ENCODE measurements at regions not wholly inside any gene's neighbourhood (a gene's known extent, or its start where the extent isn't known, plus 50 kb on each side); places are given as distances from the start of the nearest gene placed in this dataset.

DNA sequence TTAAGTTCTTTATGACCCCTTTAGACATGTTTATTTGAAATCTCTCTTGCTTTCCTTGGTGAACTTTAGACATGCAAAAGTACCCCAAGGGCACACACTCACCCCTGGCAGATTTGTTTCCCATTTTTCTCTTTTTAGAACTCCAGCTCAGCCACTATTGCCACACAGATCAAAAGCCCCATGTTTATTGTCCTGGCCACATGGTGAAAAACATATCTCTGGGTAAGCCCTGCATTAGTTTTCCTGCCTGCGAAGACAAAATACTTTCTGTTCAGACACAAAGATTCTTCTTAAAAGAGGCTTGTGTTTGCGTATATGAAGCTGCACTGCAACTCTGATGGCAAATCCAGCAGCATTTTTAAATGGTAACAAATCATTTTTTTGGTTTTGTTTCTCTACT, 200.0 kb downstream of the POLR1F start:
- no peak overlapping the region for H3K4me3 Mint-ChIP-seq
- H3K36me3 Mint-ChIP-seq = no peaks in the 10 kb centered on the region
- POLR2A ChIA-PET (ENCODE audit: partially characterized antibody) = no interaction called here
- Histone ChIP-seq H3K4me1 (ENCODE audit: insufficient read depth, low read length) (no peaks in the 10 kb centered on the region), H3K27ac (ENCODE audit: low read depth, low read length) (no peak overlapping the region), H3K4me3 (ENCODE audit: low read length in 2 of 2) (no peak overlapping the region), H3K9me3 (ENCODE audit: control insufficient read depth in 1 of 2, low read length in 2 of 2) (no peaks in the 10 kb centered on the region), H3K36me3 (ENCODE audit: insufficient read depth, low read length) (no peaks in the 10 kb centered on the region), H3K27me3 (ENCODE audit: insufficient read depth, low read length) (no peaks in the 10 kb centered on the region)
- intact Hi-C loops (cut with micrococcal nuclease) = no loop called here
- H3K4me1 Mint-ChIP-seq = no peaks in the 10 kb centered on the region
- CTCF ChIA-PET (ENCODE audit: partially characterized antibody) = no interaction called here
- H3K27me3 Mint-ChIP-seq = no peaks in the 10 kb centered on the region
- H3K9me3 Mint-ChIP-seq = peaks cover 0 to 4% (median under 1%) of the 10 kb centered on the region in 8 donors
- no peak for DNase-seq
- no peak overlapping the region for H3K27ac Mint-ChIP-seq

GRCh38 chr7:19508124-19508523, 200.7 kb downstream of the POLR1F start:
- no peak for DNase-seq
- intact Hi-C loops (cut with micrococcal nuclease) = no loop called here
- Mint-ChIP-seq H3K4me3 (no peak overlapping the region), H3K4me1 (no peaks in the 10 kb centered on the region), H3K27ac (no peak overlapping the region), H3K27me3 (no peaks in the 10 kb centered on the region), H3K9me3 (peaks cover 0 to 4% (median under 1%) of the 10 kb centered on the region in 8 donors), H3K36me3 (no peaks in the 10 kb centered on the region)
- H3K27ac ChIP-seq (ENCODE audit: low read depth, low read length) = no peak overlapping the region
- H3K9me3 ChIP-seq (ENCODE audit: control insufficient read depth in 1 of 2, low read length in 2 of 2) = no peaks in the 10 kb centered on the region
- no peaks in the 10 kb centered on the region for H3K27me3 ChIP-seq (ENCODE audit: insufficient read depth, low read length)
- ChIA-PET POLR2A (ENCODE audit: partially characterized antibody) (no interaction called here), CTCF (ENCODE audit: partially characterized antibody) (no interaction called here)
- H3K4me3 ChIP-seq (ENCODE audit: low read length in 2 of 2) = no peak overlapping the region
- no peaks in the 10 kb centered on the region for H3K4me1 ChIP-seq (ENCODE audit: insufficient read depth, low read length)
- H3K36me3 ChIP-seq (ENCODE audit: insufficient read depth, low read length) = no peaks in the 10 kb centered on the region

GRCh38 chr7:19491821-19492452, 216.9 kb downstream of the POLR1F start:
- Histone ChIP-seq H3K4me1 (ENCODE audit: insufficient read depth, low read length) (no peaks in the 10 kb centered on the region), H3K27ac (ENCODE audit: low read depth, low read length) (no peak overlapping the region), H3K36me3 (ENCODE audit: insufficient read depth, low read length) (no peaks in the 10 kb centered on the region), H3K9me3 (ENCODE audit: control insufficient read depth in 1 of 2, low read length in 2 of 2) (no peaks in the 10 kb centered on the region), H3K27me3 (ENCODE audit: insufficient read depth, low read length) (no peaks in the 10 kb centered on the region), H3K4me3 (ENCODE audit: low read length in 2 of 2) (no peak overlapping the region)
- no peak for DNase-seq
- no peaks in the 10 kb centered on the region for H3K27me3 Mint-ChIP-seq
- no peak overlapping the region for H3K27ac Mint-ChIP-seq
- H3K4me3 Mint-ChIP-seq = no peak overlapping the region
- H3K4me1 Mint-ChIP-seq = no peaks in the 10 kb centered on the region
- ChIA-PET CTCF (ENCODE audit: partially characterized antibody) (no interaction called here), POLR2A (ENCODE audit: partially characterized antibody) (no interaction called here)
- peaks cover 0 to 4% (median 0%) of the 10 kb centered on the region in 8 donors for H3K9me3 Mint-ChIP-seq
- H3K36me3 Mint-ChIP-seq = no peaks in the 10 kb centered on the region
- intact Hi-C loops (cut with micrococcal nuclease) = no loop called here

DNA sequence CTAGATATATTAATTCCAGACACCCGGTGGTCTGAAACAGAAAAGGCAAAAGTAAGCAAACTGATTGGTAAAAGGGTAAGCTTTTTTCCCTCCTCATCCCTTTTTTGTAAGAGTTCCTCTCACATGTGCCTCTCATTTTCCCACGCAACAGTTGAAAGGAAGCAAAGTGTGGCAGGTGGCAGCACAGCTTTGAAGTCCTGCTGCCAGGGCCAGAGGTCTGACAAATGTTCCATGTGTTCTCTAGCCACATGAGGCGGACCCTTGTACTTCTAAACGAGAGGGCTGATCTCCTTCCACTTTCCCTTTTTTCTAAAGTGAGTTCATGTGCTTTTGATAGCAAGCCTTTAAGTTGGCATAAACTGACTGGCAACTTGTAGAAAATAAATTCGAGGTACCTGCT, 217.5 kb downstream of the POLR1F start:
- POLR2A ChIA-PET (ENCODE audit: partially characterized antibody) = no interaction called here
- CTCF ChIA-PET (ENCODE audit: partially characterized antibody) = no interaction called here

DNA sequence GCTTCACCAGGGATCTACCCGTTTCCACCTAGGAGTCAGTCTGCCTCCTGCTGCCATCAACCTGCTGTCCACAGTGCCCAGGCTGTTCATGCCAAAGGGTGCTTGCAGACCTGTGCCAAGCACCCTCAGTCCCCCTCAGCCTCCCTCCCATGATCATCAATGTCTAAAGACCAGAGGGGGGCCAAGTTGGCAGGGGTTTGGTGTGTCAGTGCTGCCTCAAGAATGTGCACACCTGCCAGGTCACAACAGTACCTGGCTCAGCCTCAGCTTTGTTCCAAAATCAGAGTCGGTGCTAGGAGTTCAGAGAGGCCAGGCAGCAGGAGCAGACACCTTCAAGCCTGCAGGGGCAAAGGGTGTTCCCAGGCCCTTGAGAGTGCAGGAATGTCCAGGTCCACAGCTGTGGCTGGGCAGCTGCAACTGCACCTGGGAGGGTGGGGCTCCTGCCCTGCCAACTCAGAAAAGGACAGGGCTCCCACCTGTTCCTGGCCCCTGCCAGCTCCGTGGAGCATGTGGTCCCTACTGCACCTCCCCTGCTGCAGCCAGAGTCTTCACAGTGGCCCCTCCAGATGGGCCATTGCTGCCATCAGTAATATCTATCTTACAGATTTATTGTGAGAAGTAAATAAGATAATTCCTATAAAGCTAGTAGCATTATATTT, 219.5 kb downstream of the POLR1F start:
- intact Hi-C loops (cut with micrococcal nuclease) = no loop called here
- H3K4me1 ChIP-seq (ENCODE audit: insufficient read depth, low read length) = no peaks in the 10 kb centered on the region
- no peak overlapping the region for H3K27ac Mint-ChIP-seq
- no peak for DNase-seq
- no peaks in the 10 kb centered on the region for H3K9me3 ChIP-seq (ENCODE audit: control insufficient read depth in 1 of 2, low read length in 2 of 2)
- no peaks in the 10 kb centered on the region for H3K27me3 Mint-ChIP-seq
- POLR2A ChIA-PET (ENCODE audit: partially characterized antibody) = no interaction called here
- H3K9me3 Mint-ChIP-seq = peaks cover 0 to 6% (median 0%) of the 10 kb centered on the region in 8 donors
- H3K4me1 Mint-ChIP-seq = no peaks in the 10 kb centered on the region
- no peaks in the 10 kb centered on the region for H3K27me3 ChIP-seq (ENCODE audit: insufficient read depth, low read length)
- H3K36me3 ChIP-seq (ENCODE audit: insufficient read depth, low read length) = no peaks in the 10 kb centered on the region
- no peak overlapping the region for H3K4me3 ChIP-seq (ENCODE audit: low read length in 2 of 2)
- no peak overlapping the region for H3K27ac ChIP-seq (ENCODE audit: low read depth, low read length)
- H3K36me3 Mint-ChIP-seq = no peaks in the 10 kb centered on the region
- CTCF ChIA-PET (ENCODE audit: partially characterized antibody) = no interaction called here
- H3K4me3 Mint-ChIP-seq = no peak overlapping the region

More for the DNA sequence above, 217.5 kb downstream of the POLR1F start:
- H3K9me3 ChIP-seq (ENCODE audit: control insufficient read depth in 1 of 2, low read length in 2 of 2) = no peaks in the 10 kb centered on the region
- no peaks in the 10 kb centered on the region for H3K27me3 Mint-ChIP-seq
- no peaks in the 10 kb centered on the region for H3K27me3 ChIP-seq (ENCODE audit: insufficient read depth, low read length)
- H3K4me1 Mint-ChIP-seq = no peaks in the 10 kb centered on the region
- no peaks in the 10 kb centered on the region for H3K36me3 ChIP-seq (ENCODE audit: insufficient read depth, low read length)
- intact Hi-C loops (cut with micrococcal nuclease) = no loop called here
- H3K27ac Mint-ChIP-seq = no peak overlapping the region
- H3K4me1 ChIP-seq (ENCODE audit: insufficient read depth, low read length) = no peaks in the 10 kb centered on the region
- no peak overlapping the region for H3K4me3 Mint-ChIP-seq
- no peaks in the 10 kb centered on the region for H3K36me3 Mint-ChIP-seq
- H3K27ac ChIP-seq (ENCODE audit: low read depth, low read length) = no peak overlapping the region
- no peak for DNase-seq
- H3K9me3 Mint-ChIP-seq = peaks cover 0 to 4% (median 0%) of the 10 kb centered on the region in 8 donors
- H3K4me3 ChIP-seq (ENCODE audit: low read length in 2 of 2) = no peak overlapping the region

DNA sequence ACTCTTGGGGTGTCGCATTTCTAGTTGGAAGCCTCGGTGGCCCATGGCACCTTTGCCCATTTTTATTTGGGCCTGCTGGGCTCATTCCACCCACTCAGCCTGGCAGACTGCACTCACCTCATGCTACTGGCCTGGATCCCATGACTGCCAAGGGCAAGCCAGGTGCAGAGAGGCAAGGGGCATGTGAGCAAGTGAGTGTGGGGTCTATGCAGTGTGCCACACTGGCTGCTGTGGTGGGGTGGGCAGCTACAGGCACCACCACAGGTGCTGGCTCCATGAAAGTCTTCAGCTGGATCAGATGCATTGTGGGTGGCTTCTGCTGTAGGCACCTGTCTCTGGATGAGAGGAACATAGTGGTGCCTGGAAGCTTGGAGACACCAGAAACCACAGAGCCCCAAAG, 220.8 kb downstream of the POLR1F start:
- ChIA-PET CTCF (ENCODE audit: partially characterized antibody) (no interaction called here), POLR2A (ENCODE audit: partially characterized antibody) (no interaction called here)
- Histone ChIP-seq H3K4me1 (ENCODE audit: insufficient read depth, low read length) (no peaks in the 10 kb centered on the region), H3K27ac (ENCODE audit: low read depth, low read length) (no peak overlapping the region), H3K4me3 (ENCODE audit: low read length in 2 of 2) (no peak overlapping the region), H3K27me3 (ENCODE audit: insufficient read depth, low read length) (no peaks in the 10 kb centered on the region), H3K9me3 (ENCODE audit: control insufficient read depth in 1 of 2, low read length in 2 of 2) (no peaks in the 10 kb centered on the region), H3K36me3 (ENCODE audit: insufficient read depth, low read length) (no peaks in the 10 kb centered on the region)
- Mint-ChIP-seq H3K36me3 (no peaks in the 10 kb centered on the region), H3K9me3 (peaks cover 0 to 7% (median 0%) of the 10 kb centered on the region in 8 donors), H3K4me1 (no peaks in the 10 kb centered on the region), H3K27me3 (no peaks in the 10 kb centered on the region), H3K27ac (no peak overlapping the region), H3K4me3 (no peak overlapping the region)
- DNase-seq = no peak
- intact Hi-C loops (cut with micrococcal nuclease) = no loop called here

DNA sequence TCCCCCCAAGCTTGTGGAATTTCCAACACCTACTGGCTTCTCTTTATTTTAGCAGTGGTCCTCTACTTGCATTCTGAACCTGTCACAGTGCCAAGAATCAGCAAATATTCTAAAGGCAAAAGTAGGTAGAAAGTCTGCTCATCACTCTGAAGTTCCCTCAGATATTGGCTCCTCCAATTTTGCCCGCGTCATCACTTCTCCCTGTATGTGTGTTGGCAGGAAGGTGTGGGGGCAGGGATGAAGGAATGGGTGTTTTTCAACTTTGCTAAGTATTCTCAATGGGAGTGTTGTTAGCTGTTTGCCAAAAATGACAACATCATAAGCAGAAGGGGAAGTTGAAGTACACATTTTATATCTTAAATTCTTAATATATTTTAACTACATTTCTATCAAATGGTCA, 226.2 kb downstream of the POLR1F start:
- intact Hi-C loops (cut with micrococcal nuclease) = no loop called here
- Mint-ChIP-seq H3K9me3 (peaks cover 0 to 16% (median 3%) of the 10 kb centered on the region in 8 donors), H3K4me1 (no peaks in the 10 kb centered on the region), H3K27ac (no peak overlapping the region), H3K36me3 (no peaks in the 10 kb centered on the region), H3K27me3 (no peaks in the 10 kb centered on the region), H3K4me3 (no peak overlapping the region)
- CTCF ChIA-PET (ENCODE audit: partially characterized antibody) = no interaction called here
- POLR2A ChIA-PET (ENCODE audit: partially characterized antibody) = no interaction called here
- H3K4me1 ChIP-seq (ENCODE audit: insufficient read depth, low read length) = no peaks in the 10 kb centered on the region
- no peak overlapping the region for H3K4me3 ChIP-seq (ENCODE audit: low read length in 2 of 2)
- no peaks in the 10 kb centered on the region for H3K9me3 ChIP-seq (ENCODE audit: control insufficient read depth in 1 of 2, low read length in 2 of 2)
- H3K27me3 ChIP-seq (ENCODE audit: insufficient read depth, low read length) = no peaks in the 10 kb centered on the region
- H3K36me3 ChIP-seq (ENCODE audit: insufficient read depth, low read length) = no peaks in the 10 kb centered on the region
- no peak overlapping the region for H3K27ac ChIP-seq (ENCODE audit: low read depth, low read length)
- DNase-seq = no peak
